GM18858 (cell line): ENCODE measurements at regions not wholly inside any gene's neighbourhood (a gene's known extent, or its start where the extent isn't known, plus 50 kb on each side); places are given as distances from the start of the nearest gene placed in this dataset.
"Not testable (repeated sequence)": the region's sequence is repeated elsewhere in the genome, so short reads cannot be mapped to it uniquely, and the experiment has no call there.

Source experiments
- ATAC-seq: cut with Tn5 transposase; IDR thresholded peaks from one replicate; pipeline ENCODE4 v1.9.1; 2021; ENCODE audit not compliant: unreplicated experiment

DNA sequence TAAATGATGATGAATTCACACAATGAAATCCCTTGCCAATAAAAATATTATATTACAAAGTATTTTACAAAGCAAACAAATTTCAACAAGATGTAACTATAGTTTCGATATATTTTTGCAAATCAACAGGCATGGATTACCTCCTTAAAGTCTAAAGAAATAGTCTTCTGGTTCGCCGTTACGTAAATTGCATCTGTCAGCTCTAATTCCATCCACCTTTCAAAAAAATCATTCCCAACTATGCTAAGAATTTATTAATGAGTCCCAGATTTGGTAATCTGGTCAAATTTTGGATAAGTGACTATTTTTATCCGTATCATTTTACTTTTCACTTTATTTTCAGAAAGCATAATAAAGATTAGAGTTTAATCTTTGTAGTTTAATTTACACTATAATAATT, 1984.9 kb downstream of the EFNA5 start:
- ATAC-seq, result no peak

DNA sequence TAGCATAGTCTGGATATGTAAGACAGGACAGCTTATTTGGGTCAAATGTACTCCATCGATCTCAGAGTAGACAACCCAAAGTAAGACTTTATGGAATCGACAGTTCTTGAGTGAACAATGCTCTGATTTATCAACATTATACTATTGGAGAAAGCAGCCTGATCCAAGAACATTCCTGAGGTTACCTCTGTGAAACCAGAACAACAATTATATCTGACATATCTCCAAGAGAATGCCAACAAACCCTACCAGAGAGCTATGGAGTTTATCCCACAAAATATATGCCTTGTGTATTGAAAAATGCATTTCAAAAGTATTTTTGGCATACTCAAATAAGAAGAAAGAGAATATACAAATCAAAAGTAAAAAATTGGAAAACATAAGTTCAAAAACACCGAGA, 1985.9 kb downstream of the EFNA5 start:
- no peak for ATAC-seq

DNA sequence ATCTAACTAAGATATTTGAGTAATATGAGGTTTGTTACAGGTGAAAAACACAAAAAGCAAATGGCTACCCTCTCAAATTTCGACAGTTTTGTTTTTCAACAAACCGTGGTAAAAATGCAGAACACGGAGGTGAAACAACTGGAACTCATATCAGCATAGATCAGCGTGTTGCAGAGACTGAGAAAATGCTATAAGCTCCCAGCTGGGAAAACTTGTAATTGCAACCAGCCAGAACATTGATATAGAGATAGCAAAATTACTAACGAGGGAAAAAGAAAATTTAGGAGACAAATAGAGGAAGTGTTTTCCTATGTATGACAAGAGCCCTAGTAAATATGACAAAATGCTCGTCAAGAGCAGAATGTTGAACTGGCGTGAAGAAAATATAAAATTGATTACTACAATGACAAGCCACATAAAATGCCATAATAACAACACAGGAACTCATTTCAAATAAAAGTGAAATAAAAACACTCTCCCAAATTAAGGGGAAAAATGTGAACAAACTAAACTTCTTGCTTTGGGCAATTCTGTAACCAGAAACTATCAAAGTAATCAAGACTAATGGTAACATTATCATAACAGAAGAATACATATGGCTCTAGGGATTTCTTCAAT, 1989.8 kb downstream of the EFNA5 start:
- no peak for ATAC-seq

DNA sequence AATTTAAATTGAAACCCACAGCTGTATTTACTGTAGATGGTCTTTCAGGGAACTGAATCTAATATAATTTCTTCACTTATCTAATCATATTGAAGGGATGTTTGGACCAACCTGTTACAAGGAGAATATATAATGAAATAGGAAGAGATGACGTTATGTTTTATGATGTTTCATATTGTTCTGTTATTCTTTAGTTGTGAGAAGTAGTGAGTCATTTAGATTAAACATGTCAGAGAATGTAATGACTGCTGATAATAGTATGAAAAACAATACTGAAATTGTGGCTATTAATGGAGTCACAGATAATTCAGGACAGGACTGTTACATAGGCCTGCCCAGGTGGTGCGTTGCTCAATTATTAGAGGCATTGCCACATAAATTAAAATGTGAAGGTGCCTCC, 1993.4 kb downstream of the EFNA5 start:
- ATAC-seq, result no peak

DNA sequence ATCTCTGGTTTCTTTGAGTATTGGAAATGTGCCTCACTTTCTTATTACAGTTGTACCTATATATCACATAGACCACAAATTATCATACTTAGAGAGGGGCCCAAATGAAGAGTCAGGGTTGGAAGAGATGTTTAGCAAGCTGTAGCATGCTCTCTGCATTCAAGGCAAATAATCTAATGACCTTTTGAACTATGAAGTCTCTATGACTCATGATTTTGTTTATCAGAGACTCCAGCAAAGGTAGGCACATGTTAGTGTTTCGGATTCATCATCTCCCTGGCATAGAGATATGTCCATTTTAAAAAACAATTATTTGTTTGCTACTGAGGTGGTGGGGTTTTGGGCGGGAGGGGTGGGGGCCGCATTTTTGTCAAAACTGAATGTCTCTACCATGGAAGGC, 2000.1 kb downstream of the EFNA5 start:
- no peak for ATAC-seq

DNA sequence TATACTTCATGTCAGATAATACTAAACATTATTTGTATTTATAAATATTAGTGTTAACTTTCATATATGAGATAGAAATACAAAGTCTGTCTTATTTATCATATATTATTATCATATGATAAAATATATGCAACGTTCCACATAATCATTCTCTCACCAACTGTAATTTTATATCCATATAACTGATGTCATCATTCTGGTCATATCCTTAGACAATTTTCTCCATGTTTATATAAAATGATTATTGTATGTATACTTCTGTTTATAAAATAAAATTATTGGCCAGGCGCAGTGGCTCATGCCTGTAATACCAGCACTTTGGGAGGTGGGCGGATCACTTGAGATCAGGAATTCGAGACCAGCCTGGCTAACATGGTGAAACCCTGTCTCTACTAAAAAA, 2007.1 kb downstream of the EFNA5 start:
- ATAC-seq, result no peak

DNA sequence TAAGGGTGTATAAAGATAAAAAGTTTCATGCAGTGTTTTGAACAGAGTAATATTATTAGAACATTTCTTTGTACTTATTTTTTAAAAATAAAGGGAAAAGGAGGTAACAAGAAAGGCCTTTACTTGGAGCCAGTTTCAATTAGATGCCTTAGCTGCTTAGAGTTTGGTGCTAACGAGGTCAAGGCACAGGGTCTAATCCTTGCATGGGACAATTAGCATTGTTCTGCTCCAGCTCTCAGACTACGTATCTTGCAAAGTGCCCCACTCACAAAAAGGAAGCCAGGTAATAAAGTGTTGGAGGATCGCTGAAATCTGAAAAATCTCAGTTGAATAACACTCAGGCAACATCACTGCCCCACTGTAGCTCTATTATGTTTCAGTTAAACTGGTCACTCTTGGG, 2011.3 kb downstream of the EFNA5 start:
- ATAC-seq, result no peak

DNA sequence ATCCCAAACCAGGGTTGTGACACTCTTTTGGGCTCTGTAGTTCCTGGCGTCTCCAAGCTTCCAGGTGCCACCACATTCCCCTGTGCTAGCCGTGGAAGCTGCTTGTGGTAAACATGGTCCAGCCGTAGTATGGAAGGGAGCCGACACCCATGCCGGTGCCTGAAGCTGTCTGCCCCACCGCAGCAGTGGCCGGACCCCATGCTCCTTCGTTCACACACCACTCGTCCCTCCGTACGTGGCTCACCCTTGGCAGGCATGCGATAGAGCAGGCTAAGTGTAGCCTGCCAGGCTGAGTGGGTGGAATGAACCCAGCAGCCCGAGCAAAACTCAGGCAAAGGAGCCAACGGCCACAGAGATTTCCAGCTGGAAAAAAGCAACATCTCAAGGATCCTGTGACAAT, 2030.4 kb downstream of the EFNA5 start:
- ATAC-seq, result no peak

DNA sequence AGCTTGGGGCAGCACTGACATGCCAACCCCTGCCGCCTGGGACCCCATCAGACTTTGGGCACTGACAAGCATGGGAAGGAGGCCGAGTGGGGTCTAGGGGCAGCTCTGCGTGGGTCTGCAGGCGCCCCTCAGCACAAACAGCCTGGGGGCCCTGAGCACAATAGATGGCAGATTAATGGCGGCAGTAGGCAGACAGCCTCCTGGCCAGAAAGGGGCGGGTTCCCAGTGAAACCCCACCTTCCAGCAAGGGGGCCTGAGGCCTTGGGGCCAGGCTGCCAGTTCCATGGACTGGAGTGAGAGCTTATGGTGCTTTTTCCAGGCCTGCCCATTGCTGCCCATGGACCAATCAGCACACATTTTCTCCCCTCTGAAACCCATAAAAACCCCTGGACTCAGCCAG, 2031.2 kb downstream of the EFNA5 start:
- no peak for ATAC-seq

DNA sequence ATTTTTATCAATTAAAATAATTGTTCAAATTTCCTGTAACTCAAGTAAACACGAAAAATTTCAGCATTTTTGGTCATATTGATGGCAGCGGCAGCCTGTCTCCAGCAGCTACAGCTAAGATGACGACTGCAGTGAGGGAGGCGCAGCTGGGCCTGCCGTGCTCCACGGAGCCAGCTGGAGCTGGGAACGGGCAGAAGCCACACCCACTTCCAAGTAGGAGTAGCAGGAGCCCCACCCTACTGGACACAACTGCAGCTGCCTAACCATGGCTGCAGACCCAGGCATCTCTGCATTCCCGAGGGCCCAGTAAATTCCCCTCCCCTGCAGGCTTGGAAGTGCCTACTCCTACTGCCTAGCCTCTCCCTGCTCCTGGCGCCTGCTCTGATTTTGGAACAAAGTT, 2031.7 kb downstream of the EFNA5 start:
- no peak for ATAC-seq

DNA sequence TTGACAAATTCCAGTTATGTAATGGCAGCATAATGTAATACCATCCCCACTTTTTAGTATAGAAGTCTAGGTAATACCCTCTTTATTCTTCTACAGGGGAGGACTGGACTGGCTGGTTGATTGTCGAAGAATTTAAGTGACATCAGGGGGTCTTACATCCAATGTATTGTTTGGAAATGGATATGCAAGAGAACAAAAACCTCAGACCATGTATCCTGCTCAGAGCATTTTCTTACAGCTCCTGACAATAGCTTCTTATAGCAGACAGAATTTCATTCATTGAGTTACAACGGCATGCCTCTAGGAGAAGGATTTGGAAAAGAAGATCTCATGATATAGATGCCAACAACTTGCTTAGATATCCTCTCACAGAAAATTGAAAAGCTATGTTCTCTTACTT, 2032.3 kb downstream of the EFNA5 start:
- ATAC-seq, result no peak

DNA sequence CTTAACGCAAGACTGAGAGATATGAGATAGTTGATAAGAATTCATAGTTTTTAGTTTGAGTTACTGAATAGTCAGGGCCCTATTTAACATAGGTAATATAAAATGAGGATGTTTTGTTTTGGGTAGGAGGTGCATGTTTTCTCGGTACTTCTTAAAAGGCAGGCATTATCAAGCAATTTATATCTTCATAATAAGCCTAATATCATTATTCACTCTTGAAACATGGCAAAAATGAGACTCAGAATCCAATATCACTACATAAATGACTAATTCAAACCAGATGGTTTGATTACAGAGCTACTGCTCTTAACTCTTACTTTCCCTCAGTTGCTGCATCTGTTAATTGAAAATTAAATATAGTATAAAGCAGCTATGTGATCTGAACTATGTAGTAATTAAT, 2038.7 kb downstream of the EFNA5 start:
- ATAC-seq, result no peak

DNA sequence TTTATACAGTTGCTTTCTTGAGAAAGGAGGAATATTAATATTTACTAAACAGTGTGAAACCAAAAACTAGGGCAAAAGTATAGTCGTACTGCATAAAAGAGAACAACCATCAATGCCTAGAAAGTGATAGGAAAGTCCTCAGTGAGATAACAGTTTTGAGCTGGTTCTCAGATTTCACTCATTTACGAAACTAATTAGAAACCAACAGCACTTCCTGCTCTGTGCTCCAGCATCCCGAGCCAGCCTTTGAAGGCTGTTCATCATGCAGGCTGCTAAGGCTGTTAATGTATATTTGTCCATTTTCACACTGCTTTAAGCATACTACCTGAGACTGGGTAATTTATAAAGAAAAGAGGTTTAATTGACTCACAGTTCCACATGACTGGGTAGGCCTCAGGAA, 2039.9 kb downstream of the EFNA5 start:
- no peak for ATAC-seq

DNA sequence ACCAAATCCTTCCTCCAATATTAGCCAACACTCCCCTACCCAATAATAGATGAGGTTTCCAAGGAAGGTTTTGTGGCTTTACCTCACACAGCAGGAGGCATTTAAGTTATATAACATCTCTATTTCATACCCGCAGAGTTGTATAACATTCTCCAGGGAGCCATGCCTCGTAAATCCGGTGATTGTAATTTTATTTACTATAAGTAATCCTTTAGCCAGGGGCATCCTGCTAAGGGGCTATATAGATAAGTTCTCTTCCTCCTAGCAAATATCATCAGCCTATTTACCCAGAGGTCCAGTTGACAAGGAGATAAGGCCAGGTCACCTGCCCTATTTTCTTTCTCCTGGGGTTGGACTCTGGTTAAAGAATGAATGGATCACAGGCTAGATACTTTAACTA, 2051.0 kb downstream of the EFNA5 start:
- ATAC-seq, result no peak

DNA sequence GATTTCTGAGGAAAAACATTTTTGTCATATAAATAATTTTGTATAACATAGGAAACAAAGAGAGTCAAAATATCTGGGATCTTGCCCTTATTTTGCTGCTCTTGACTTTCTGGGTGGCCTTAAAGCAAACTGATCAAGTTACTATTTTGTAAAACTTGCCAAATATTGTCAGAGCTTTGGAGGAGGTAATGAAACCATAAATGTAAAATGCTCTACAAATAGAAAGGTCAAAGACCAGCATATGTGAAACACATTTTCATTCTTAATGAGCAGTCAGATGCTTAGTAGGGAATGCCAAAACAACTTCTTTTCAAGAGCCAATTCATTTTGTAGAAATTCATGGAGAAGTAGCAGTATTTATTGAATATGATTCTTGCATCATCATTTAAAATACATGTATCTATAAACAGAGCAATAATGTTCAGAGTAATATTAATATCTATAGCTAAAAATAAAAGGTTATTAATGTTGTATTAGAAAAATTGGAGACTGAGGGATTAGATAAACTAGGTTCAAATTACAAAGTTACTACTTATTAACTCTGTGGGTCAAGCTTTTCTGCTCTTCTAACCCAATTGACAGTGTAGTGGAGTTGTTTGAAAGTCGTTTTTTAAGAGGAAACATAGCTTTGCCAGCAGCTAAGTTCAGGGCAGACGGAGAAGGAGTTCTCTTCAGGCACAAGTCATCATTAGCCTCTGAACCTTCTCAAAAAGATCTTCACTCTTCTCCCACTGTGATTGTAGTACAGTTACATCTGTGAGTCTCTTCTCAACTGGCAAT, 2053.1 kb downstream of the EFNA5 start:
- no peak for ATAC-seq

DNA sequence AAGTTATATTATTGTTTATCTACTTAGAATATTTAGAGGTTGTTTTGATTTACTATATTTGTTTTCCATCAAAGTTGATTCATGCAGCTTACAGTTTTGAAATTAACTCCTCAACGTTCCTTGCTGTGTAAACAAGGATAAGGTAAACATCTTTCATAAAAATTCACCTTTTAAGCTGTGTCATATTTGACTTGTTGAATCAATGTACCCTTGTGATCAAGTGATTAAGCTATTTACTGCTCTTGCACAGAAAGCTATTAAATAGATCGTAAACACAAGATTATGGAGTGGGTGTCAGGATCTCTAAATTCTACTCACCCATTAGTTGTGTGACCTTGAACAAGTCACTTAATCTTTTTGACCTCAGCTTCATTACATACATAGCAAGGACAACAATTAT, 2054.0 kb upstream of the NUDT12 start:
- no peak for ATAC-seq

DNA sequence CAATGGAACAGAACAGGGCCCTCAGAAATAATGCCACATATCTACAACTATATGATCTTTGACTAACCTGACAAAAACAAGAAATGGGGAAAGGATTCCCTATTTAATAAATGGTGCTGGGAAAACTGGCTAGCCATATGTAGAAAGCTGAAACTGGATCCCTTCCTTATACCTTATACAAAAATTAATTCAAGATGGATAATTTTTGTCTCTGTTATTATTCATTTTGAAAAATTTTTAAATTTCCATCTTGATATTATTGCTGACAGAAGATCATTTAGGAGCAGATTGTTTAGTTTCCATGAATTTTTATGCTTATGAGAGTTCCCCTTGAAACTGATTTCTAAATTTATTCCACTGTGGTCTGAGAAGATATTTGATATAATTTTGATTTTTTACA, 2039.8 kb upstream of the NUDT12 start:
- not testable (repeated sequence) for ATAC-seq

DNA sequence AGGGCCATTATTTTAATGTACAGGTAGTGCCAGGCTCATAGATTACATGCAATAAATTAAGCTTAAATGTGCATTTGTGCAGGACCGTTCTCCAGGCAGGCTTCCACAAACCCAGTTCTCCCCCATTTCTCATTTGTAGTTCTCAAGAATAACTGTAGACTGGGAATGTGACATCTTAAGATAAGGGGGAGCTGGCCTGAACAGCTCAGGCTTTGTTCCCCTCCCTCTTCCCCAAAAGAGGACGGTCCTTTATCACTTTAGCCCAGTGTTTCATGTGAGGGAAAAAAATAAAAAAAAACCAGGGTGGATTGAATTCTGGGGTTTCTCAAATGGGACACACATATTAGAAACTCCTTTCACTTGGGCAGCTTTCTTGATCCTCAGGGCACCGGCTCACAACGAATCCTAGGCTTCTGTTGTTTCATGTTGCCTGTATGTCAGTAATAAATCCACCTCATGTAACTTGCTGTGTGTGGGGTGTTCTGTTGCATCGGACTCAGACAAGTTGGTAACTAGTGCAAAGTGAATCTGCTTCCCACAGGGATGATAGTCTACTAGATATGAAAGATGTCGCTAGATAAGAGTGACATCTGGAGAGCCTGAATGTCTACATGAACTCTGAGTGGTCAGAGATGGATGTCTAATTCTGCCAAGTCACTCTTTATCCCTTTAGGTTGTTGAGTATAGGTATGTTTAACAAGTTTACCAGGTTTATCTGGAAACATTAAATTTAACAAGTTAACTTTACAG, 2030.6 kb upstream of the NUDT12 start:
- ATAC-seq, result no peak

DNA sequence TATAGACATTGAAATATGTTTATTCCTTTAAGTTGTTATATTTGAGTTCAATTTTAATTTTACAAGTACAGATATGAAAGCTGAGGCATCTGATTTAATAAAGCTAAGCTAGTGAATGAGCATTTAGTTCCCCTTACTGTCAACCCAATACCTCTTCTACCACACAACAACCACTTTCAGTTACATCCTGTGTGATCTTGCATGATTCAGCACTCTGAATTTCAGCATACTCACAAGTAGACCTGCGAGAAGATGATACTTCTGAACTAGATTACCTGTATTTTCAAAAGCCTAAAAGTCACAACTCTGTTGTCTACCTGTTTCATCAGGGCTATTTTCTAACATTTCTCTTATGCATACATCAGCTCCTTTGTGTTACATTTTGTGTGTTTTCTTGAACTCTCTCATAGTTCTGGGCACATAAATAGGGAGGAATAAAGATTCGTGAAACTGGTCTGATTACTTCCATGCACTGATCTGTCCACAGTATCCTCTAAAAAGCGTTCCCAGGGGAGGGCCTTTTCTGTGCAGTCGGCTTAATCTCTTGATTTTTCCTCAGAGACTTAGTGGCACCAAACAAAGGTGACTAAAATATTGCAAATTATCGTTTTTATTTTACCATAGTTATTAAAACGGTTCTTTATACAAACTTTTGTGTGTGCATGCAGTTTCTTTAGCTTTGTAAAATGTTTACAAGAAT, 2025.5 kb upstream of the NUDT12 start:
- ATAC-seq, result no peak

DNA sequence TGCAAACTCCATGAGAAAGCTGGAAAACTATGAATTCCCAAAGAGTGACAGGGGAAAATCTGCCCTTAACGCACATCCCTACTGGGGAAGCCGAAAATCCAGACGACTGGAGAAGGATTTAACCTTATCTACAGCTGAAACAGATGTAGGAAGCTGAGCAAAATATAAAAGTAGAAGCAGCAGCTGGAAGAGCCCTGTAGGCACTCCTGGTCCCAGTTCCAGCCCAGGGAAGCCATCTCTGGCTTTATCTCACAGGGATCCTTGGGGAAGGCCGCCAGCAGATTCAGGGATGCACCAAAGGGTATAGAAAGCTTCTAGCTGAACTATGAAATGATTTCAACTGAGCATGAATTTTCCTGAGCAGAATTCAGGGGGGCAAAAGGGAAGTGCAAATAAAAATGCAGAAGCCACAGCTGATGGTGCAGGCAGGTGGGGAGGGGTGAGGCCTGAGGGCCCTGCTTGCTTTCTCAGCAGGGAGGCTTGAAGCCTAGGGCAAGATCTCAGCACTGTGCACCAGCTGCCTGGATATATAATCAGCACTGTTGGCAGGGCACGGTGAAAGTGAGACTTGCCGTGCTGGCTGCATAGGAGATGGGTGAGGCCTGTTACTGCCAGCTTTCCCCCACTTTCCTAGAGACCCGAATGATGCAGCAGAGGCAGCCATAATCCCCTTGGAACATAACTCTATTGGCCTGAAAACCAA, 2019.5 kb upstream of the NUDT12 start:
- no peak for ATAC-seq

DNA sequence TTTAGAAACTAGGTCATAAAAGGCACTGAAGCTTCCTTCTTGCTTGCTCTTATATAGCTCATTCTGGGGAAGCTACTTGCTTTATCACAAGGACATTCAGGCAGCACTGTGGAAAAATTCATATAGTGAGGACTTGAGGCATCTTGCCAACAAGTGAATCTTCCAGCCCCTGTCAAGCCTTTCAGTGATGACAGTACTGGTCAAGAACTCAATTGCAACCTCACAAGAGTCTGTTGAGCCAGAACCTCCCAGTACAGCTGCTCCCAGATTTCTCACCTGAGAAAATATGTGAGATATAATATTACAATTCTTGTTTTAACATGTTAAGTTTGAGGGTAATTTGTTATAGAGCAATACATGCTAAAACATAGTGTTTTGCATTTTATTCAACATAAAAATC, 2011.0 kb upstream of the NUDT12 start:
- no peak for ATAC-seq
